Aorta (tissue), 5 donors: ENCODE measurements at regions not wholly inside any gene's neighbourhood (a gene's known extent, or its start where the extent isn't known, plus 50 kb on each side); places are given as distances from the start of the nearest gene placed in this dataset.

Experiments
- ATAC-seq: fragments of 200-7000 bp; cut with Tn5 transposase; one replicate; pipeline ENCODE4 v1.9.1; 2022; ENCODE audit warnings: moderate library complexity; ENCODE audit not compliant: low FRiP score
- DNase-seq, 2 donors: peaks; one replicate each; pipeline ENCODE4 v3.0.0-alpha.2; 2020
- H3K27ac ChIP-seq, 2 donors: one replicate each; pipeline ENCODE4 v1.5.1; 2013; ENCODE audit warnings: low read length in 2 of 2, mild to moderate bottlenecking in 2 of 2, moderate library complexity in 2 of 2, control low read depth in 1 of 2, inconsistent platforms in 1 of 2, low read depth in 1 of 2
- H3K27me3 ChIP-seq, 2 donors: one replicate each; pipeline ENCODE4 v1.6.1; 2013; ENCODE audit warnings: control low read depth in 1 of 2, low read length in 1 of 2, mild to moderate bottlenecking in 1 of 2, moderate library complexity in 1 of 2; ENCODE audit not compliant: insufficient read depth in 2 of 2, control insufficient read depth in 1 of 2
- H3K36me3 ChIP-seq, 2 donors: one replicate each; pipeline ENCODE4 v1.6.1; 2013; ENCODE audit warnings: control low read depth in 1 of 2, low read length in 1 of 2, mild to moderate bottlenecking in 1 of 2; ENCODE audit not compliant: insufficient read depth in 2 of 2, control insufficient read depth in 1 of 2
- H3K4me1 ChIP-seq, 2 donors: one replicate each; pipeline ENCODE4 v1.6.1; 2013; ENCODE audit warnings: low read length in 2 of 2, control low read depth in 1 of 2, mild to moderate bottlenecking in 1 of 2, moderate library complexity in 1 of 2; ENCODE audit not compliant: insufficient read depth in 2 of 2, control insufficient read depth in 1 of 2
- H3K4me3 ChIP-seq, 2 donors: one replicate each; pipeline ENCODE4 v1.5.1; 2013; ENCODE audit warnings: low read length in 2 of 2, control low read depth in 1 of 2, mild to moderate bottlenecking in 1 of 2
- H3K9me3 ChIP-seq: one replicate; pipeline ENCODE4 v1.6.1; 2013; ENCODE audit warnings: mild to moderate bottlenecking, low read length; ENCODE audit not compliant: control insufficient read depth
- WGBS, 2 donors: extraction: QIAGEN DNeasy Blood & Tissue Kit; methylation state at CpG; one replicate each; pipeline ENCODE4 v1.1.7; 2013; 5-methylcytosine and 5-hydroxymethylcytosine counted together
- intact Hi-C, 2 donors: fragments of 100-400 bp; cut with DNase I; formaldehyde crosslinking; loops; one replicate each; pipeline versions ENCODE4 v1.14.2 to v1.15.0; 2022
- donor health status: healthy with polysubstance abuse.
- donor health status: Bipolar disorder and iron deficiency.
- donor health status: DM: no; HTN: no; CAD: no.
- donor health status: DM: no; HTN: no; CAD: no.
- donor health status: DM: yes; HTN: yes; CAD: no.

DNA sequence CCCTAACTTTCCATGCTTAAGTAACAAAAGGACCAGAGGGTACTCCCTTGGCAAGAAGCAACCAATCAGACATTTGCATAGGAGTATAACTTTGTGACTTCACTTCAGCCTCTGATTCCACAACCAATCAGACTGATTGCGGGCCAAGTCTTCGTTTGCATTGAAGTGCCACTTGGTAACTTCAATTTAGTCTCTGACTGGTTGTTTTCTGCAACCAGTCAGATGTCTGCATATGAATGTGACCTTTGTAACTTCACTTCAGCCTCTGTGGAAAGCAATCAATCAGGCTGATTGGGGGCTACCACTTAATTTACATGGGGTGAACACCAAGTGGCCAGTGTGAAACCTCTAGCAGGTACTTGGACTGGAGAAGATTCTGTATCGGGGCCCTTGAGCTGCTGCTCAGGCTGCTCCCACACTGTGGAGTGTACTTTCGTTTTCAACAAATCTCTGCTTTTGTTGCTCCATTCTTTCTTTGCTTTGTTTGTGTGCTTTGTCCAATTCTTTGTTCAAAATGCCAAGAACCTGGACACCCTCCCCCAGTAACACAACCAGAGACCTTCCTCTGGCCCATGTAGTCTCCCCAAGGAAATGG, 241.5 kb downstream of the ACKR3 start:
- ATAC-seq (no peak), DNase-seq (no peak)
- Histone ChIP-seq H3K27ac (no peak overlapping the region), H3K4me1 (no peaks in the 10 kb centered on the region), H3K36me3 (no peaks in the 10 kb centered on the region), H3K27me3 (no peaks in the 10 kb centered on the region), H3K9me3 (peaks cover 2% of the 10 kb centered on the region), H3K4me3 (no peak overlapping the region)
- 81 to 89% methylated on average over 4 of the region's 4 CpGs for WGBS, 2 donors
- intact Hi-C loops, result no loop called here

GRCh38 chr2:236813766-236814165, 244.1 kb downstream of the ACKR3 start:
- H3K4me1 ChIP-seq, result no peaks in the 10 kb centered on the region
- ATAC-seq, result no peak
- DNase-seq, result no peak
- no peak overlapping the region for H3K27ac ChIP-seq
- 51 to 54% methylated on average over 4 of the region's 4 CpGs for WGBS, 2 donors
- H3K4me3 ChIP-seq, result no peak overlapping the region
- no peaks in the 10 kb centered on the region for H3K9me3 ChIP-seq
- no peaks in the 10 kb centered on the region for H3K36me3 ChIP-seq
- intact Hi-C loops, result no loop called here
- no peaks in the 10 kb centered on the region for H3K27me3 ChIP-seq

GRCh38 chr2:236814593-236814992, 245.0 kb downstream of the ACKR3 start:
- Histone ChIP-seq H3K4me3 (no peak overlapping the region), H3K27ac (no peak overlapping the region), H3K9me3 (no peaks in the 10 kb centered on the region), H3K27me3 (no peaks in the 10 kb centered on the region), H3K36me3 (no peaks in the 10 kb centered on the region), H3K4me1 (no peaks in the 10 kb centered on the region)
- no peak for DNase-seq
- ATAC-seq, result no peak
- 10 to 13% methylated on average over 4 of the region's 4 CpGs for WGBS, 2 donors
- intact Hi-C loops, result no loop called here

DNA sequence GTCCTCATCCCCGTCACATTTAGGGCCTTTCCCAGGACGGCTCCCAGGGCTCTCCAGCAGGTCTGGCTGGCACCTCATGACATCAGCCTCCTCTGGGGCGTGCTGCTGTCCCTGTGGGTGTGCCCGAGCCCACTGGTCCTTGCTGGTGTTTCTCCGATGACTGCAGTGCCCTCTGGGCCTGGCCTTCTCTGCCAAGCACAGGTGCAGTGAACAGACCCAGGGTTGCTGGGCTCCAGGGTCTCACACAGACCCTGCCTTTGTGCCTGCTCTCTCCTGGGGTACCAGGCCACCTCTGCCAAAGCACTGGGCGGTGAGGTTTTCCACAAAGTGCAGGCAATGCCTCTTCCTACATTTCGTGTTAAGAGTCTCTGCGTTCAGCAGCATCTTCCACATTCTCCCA, 246.1 kb downstream of the ACKR3 start:
- DNase-seq (no peak), ATAC-seq (no peak)
- WGBS, 2 donors, result 97 to 98% methylated on average over 8 of the region's 8 CpGs
- no peaks in the 10 kb centered on the region for H3K36me3 ChIP-seq
- intact Hi-C loops, result no loop called here
- no peak overlapping the region for H3K4me3 ChIP-seq
- no peaks in the 10 kb centered on the region for H3K4me1 ChIP-seq
- H3K27ac ChIP-seq, result no peak overlapping the region
- no peaks in the 10 kb centered on the region for H3K9me3 ChIP-seq
- H3K27me3 ChIP-seq, result no peaks in the 10 kb centered on the region

- Histone ChIP-seq H3K4me3 (no peak overlapping the region), H3K27ac (no peak overlapping the region), H3K4me1 (no peaks in the 10 kb centered on the region), H3K36me3 (no peaks in the 10 kb centered on the region), H3K9me3 (no peaks in the 10 kb centered on the region), H3K27me3 (no peaks in the 10 kb centered on the region)
- 94 to 96% methylated on average over 24 of the region's 24 CpGs for WGBS, 2 donors
- intact Hi-C loops, result no loop called here
- ATAC-seq, result no peak
- no peak for DNase-seq
These were observed 246.9 kb downstream of the ACKR3 start for GRCh38 chr2:236816197-236817170.

DNA sequence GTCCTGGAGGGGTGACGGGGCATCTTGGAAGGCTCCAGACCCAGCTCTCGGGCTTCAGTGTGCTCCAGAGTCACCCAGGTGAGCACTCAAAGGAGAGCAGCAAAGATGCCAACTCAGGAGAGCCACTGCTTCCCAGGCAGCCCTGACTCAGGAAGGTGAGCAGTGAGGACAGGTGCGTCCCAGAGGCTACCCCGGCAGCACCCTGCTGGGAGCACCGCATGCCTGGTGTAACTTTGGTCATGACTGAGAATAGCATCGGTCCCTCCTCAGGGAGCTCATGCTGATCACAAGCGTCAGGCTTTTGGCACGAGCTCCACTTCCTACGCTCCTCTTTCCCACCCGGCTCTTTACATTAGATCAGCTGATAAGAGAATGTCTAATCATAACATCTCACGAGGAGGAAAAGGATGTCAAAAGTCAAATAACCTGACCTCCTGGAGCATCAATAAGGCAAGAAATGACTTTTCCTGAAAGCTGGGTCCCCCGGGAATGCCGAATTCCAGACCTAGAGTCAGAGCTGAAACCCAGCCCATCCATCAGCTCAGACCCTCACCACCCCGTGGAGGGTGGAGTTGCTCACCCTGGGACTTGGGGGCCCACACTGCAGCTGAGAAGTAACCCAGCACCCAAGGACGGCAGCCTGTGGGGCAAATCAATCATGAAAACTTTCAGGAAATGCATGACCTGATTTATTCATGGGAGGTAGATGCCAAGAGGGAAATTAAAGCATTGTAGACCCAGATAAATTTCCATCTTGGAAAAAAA, 248.8 kb downstream of the ACKR3 start:
- Histone ChIP-seq H3K36me3 (no peaks in the 10 kb centered on the region), H3K4me1 (no peaks in the 10 kb centered on the region), H3K27me3 (no peaks in the 10 kb centered on the region), H3K27ac (no peak overlapping the region), H3K9me3 (peaks cover 2% of the 10 kb centered on the region), H3K4me3 (no peak overlapping the region)
- ATAC-seq (no peak), DNase-seq (no peak)
- intact Hi-C loops, result no loop called here
- WGBS, 2 donors, result 57 to 66% methylated on average over 15 of the region's 15 CpGs

GRCh38 chr2:236819275-236820002, 249.8 kb downstream of the ACKR3 start:
- Histone ChIP-seq H3K4me1 (no peaks in the 10 kb centered on the region), H3K4me3 (no peak overlapping the region), H3K27ac (no peak overlapping the region), H3K27me3 (no peaks in the 10 kb centered on the region), H3K9me3 (peaks cover 2% of the 10 kb centered on the region), H3K36me3 (no peaks in the 10 kb centered on the region)
- ATAC-seq (no peak), DNase-seq (no peak)
- intact Hi-C loops, result loop anchor here in 1 of 2 donors (10.0 kb wide), 1 partner anchor 195 kb away; no protein-coding TSS in a partner anchor
- 95 to 97% methylated on average over 19 of the region's 19 CpGs for WGBS, 2 donors

DNA sequence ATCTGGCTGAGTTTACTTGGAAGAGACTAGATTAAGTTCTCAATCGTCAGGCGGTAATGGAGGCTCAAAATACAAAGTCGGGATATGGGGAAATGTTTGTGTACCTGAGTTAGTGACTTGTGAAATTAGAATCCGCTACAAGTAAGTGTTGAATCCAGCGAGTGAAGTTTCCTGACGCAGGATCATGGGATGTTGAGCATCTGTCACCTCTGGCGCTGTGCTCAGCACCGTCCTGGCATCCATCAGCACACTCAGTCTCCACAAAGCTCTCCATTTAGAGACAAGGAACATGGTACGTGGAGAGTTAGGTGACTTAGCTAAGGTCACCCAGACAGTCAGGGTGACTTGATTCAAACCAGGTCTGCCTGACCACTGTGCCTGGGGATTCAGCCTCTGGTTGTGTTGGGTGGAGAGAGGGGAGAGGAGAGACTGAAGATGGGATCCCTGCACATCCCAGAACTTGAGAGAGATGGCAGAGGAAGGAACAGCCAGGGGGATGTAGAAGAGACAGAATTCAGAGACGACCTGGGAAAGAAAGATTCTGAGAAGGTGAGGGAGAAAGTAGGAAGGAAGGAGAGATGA, 251.2 kb downstream of the ACKR3 start:
- Histone ChIP-seq H3K4me3 (no peak overlapping the region), H3K9me3 (peaks cover 2% of the 10 kb centered on the region), H3K4me1 (no peaks in the 10 kb centered on the region), H3K36me3 (no peaks in the 10 kb centered on the region), H3K27ac (no peak overlapping the region), H3K27me3 (no peaks in the 10 kb centered on the region)
- WGBS, 2 donors, result 96% methylated on average over 10 of the region's 10 CpGs
- ATAC-seq (no peak), DNase-seq (no peak)
- intact Hi-C loops, result loop anchor here in 1 of 2 donors (10.0 kb wide), 1 partner anchor 194 kb away; no protein-coding TSS in a partner anchor
